HepG2 (cell line): ENCODE measurements at regions not wholly inside any gene's neighbourhood (a gene's known extent, or its start where the extent isn't known, plus 50 kb on each side); places are given as distances from the start of the nearest gene placed in this dataset.
A peak's percentile ranks its signal among the peaks of the same experiment; 100 is the strongest.

Source experiments
- CENPX ChIP-seq: sonication (generic); formaldehyde crosslinking; IDR thresholded peaks from 2 replicates; pipeline ENCODE4 v1.9.0; 2021; ENCODE audit warnings: mild to moderate bottlenecking, missing genetic modification reagents, moderate library complexity
- CREM ChIP-seq, 2 experiments: sonication (generic) in 1 of 2; formaldehyde crosslinking in 1 of 2; IDR thresholded peaks; 2 replicates each; pipeline versions ENCODE4 v1.4.0 to v1.6.1; 2016 to 2020; ENCODE audit warnings: antibody characterized with exemption in 1 of 2, mild to moderate bottlenecking in 1 of 2, missing genetic modification reagents in 1 of 2
- GABPA ChIP-seq, 2 experiments: IDR thresholded peaks; 2 replicates each; pipeline ENCODE4 v1.6.1; 2011 to 2016; ENCODE audit warnings: low read depth in 2 of 2, low read length in 1 of 2, missing biosample characterization in 1 of 2, missing genetic modification characterization in 1 of 2
- GABPB1 ChIP-seq: IDR thresholded peaks from 2 replicates; pipeline ENCODE4 v1.6.1; 2016; ENCODE audit warnings: mild to moderate bottlenecking, missing genetic modification reagents, moderate library complexity, missing compliant biosample characterization
- HNRNPK ChIP-seq: fragments of 200-400 bp; formaldehyde crosslinking; IDR thresholded peaks from 2 replicates; pipeline ENCODE4 v1.6.1; 2018; ENCODE audit warnings: low read length, low read depth, moderate library complexity, mild to moderate bottlenecking; ENCODE audit not compliant: poor library complexity, severe bottlenecking
- KDM6A ChIP-seq: IDR thresholded peaks from 2 replicates; pipeline ENCODE4 v1.6.1; 2016; ENCODE audit warnings: low read depth
- KLF13 ChIP-seq: sonication (generic); formaldehyde crosslinking; IDR thresholded peaks from 2 replicates; pipeline ENCODE4 v1.4.0; 2020; ENCODE audit warnings: mild to moderate bottlenecking, missing genetic modification reagents
- KLF15 ChIP-seq: sonication (generic); formaldehyde crosslinking; IDR thresholded peaks from 2 replicates; pipeline ENCODE4 v1.8.1; 2023; ENCODE audit warnings: borderline replicate concordance, mild to moderate bottlenecking, inconsistent platforms, missing genetic modification reagents, mixed read lengths
- MEIS1 ChIP-seq: sonication (generic); formaldehyde crosslinking; IDR thresholded peaks from 2 replicates; pipeline ENCODE4 v1.9.0; 2021; ENCODE audit warnings: mild to moderate bottlenecking, missing genetic modification reagents, moderate library complexity, borderline replicate concordance
- POLR2A ChIP-seq, 2 experiments: IDR thresholded peaks; 2 replicates each; pipeline ENCODE4 v1.6.1; 2011; ENCODE audit warnings: low read depth in 2 of 2, low read length in 2 of 2, mild to moderate bottlenecking in 1 of 2, moderate library complexity in 1 of 2; ENCODE audit not compliant: insufficient read depth in 1 of 2
- RARA ChIP-seq: IDR thresholded peaks from 2 replicates; pipeline ENCODE4 v1.6.1; 2016; ENCODE audit warnings: missing genetic modification reagents, missing compliant biosample characterization
- ZBTB1 ChIP-seq: sonication (generic); formaldehyde crosslinking; IDR thresholded peaks from 2 replicates; pipeline ENCODE4 v1.4.0; 2020; ENCODE audit warnings: missing genetic modification reagents, borderline replicate concordance
- ZGPAT ChIP-seq: IDR thresholded peaks from 2 replicates; pipeline ENCODE4 v1.6.1; 2016; ENCODE audit warnings: mild to moderate bottlenecking
- ZNF136 ChIP-seq: sonication (generic); formaldehyde crosslinking; IDR thresholded peaks from 2 replicates; pipeline ENCODE4 v1.8.1; 2022; ENCODE audit warnings: low read depth, mild to moderate bottlenecking, moderate library complexity, missing genetic modification reagents
- ZNF264 ChIP-seq: sonication (generic); formaldehyde crosslinking; IDR thresholded peaks from 2 replicates; pipeline ENCODE4 v1.4.0; 2020; ENCODE audit warnings: missing genetic modification reagents
- ZNF430 ChIP-seq: sonication (generic); formaldehyde crosslinking; IDR thresholded peaks from 2 replicates; pipeline ENCODE4 v1.9.0; 2021; ENCODE audit warnings: mild to moderate bottlenecking, missing genetic modification reagents
- ZNF619 ChIP-seq: sonication (generic); formaldehyde crosslinking; IDR thresholded peaks from 2 replicates; pipeline ENCODE4 v1.4.0; 2020; ENCODE audit warnings: mild to moderate bottlenecking, missing genetic modification reagents
- ZNF737 ChIP-seq: sonication (generic); formaldehyde crosslinking; IDR thresholded peaks from 2 replicates; pipeline ENCODE4 v1.5.0; 2020; ENCODE audit warnings: missing genetic modification reagents, mild to moderate bottlenecking, borderline replicate concordance
- TF ChIP-seq, protein P1 (sequence below): IDR thresholded peaks from 2 replicates; pipeline ENCODE4 v1.6.1; 2016; ENCODE audit warnings: missing compliant biosample characterization, missing genetic modification reagents, borderline replicate concordance
- TF ChIP-seq, protein P2 (sequence below): IDR thresholded peaks from 2 replicates; pipeline ENCODE4 v1.6.1; 2016; ENCODE audit warnings: control low read depth
- TF ChIP-seq, protein P3 (sequence below): sonication (generic); formaldehyde crosslinking; IDR thresholded peaks from 2 replicates; pipeline ENCODE4 v1.9.0; 2022; ENCODE audit warnings: missing genetic modification reagents, mild to moderate bottlenecking, borderline replicate concordance
- TF ChIP-seq, protein P4 (sequence below): IDR thresholded peaks from 2 replicates; pipeline ENCODE4 v1.6.1; 2012; ENCODE audit warnings: inconsistent platforms

- TF ChIP-seq KLF13 (CRISPR knock-in tag): no peak
- TF ChIP-seq, protein P1, sequence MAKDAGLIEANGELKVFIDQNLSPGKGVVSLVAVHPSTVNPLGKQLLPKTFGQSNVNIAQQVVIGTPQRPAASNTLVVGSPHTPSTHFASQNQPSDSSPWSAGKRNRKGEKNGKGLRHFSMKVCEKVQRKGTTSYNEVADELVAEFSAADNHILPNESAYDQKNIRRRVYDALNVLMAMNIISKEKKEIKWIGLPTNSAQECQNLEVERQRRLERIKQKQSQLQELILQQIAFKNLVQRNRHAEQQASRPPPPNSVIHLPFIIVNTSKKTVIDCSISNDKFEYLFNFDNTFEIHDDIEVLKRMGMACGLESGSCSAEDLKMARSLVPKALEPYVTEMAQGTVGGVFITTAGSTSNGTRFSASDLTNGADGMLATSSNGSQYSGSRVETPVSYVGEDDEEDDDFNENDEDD (CRISPR knock-in tag): peak; percentile 62; the same call in 1 of the 2 replicates
- TF ChIP-seq ZNF619 (CRISPR knock-in tag): 0 out of 2 replicates have a peak, but pooled peaks have one; percentile 36
- TF ChIP-seq ZNF264 (CRISPR knock-in tag): no peak
- TF ChIP-seq, protein P2, sequence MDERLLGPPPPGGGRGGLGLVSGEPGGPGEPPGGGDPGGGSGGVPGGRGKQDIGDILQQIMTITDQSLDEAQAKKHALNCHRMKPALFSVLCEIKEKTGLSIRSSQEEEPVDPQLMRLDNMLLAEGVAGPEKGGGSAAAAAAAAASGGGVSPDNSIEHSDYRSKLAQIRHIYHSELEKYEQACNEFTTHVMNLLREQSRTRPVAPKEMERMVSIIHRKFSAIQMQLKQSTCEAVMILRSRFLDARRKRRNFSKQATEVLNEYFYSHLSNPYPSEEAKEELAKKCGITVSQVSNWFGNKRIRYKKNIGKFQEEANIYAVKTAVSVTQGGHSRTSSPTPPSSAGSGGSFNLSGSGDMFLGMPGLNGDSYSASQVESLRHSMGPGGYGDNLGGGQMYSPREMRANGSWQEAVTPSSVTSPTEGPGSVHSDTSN (CRISPR knock-in tag): no peak
- peak; percentile 41; the same call in 1 of the 2 replicates for TF ChIP-seq GABPB1
- no peak for TF ChIP-seq HNRNPK
- 0 out of 2 replicates have a peak, but pooled peaks have one; percentile 14 for TF ChIP-seq RARA
- 0 out of 2 replicates have a peak, but pooled peaks have one; percentile 20 for TF ChIP-seq CREM (IDR thresholded peaks at IDR 0.05)
- TF ChIP-seq CREM (CRISPR knock-in tag; IDR thresholded peaks at IDR 0.05): no peak
- no peak for TF ChIP-seq GABPA (IDR thresholded peaks at IDR 0.05; ENCODE audit: low read depth, low read length)
- TF ChIP-seq GABPA (CRISPR knock-in tag; IDR thresholded peaks at IDR 0.05; ENCODE audit: low read depth): peak; percentile 42
- TF ChIP-seq ZNF737 (CRISPR knock-in tag): no peak
- TF ChIP-seq ZNF136 (CRISPR knock-in tag): no peak
- TF ChIP-seq ZBTB1 (CRISPR knock-in tag): no peak
- TF ChIP-seq, protein P3, sequence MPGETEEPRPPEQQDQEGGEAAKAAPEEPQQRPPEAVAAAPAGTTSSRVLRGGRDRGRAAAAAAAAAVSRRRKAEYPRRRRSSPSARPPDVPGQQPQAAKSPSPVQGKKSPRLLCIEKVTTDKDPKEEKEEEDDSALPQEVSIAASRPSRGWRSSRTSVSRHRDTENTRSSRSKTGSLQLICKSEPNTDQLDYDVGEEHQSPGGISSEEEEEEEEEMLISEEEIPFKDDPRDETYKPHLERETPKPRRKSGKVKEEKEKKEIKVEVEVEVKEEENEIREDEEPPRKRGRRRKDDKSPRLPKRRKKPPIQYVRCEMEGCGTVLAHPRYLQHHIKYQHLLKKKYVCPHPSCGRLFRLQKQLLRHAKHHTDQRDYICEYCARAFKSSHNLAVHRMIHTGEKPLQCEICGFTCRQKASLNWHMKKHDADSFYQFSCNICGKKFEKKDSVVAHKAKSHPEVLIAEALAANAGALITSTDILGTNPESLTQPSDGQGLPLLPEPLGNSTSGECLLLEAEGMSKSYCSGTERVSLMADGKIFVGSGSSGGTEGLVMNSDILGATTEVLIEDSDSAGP (CRISPR knock-in tag): no peak
- TF ChIP-seq ZGPAT (CRISPR knock-in tag): no peak
- no peak for TF ChIP-seq CENPX
- no peak for TF ChIP-seq ZNF430 (CRISPR knock-in tag)
- no peak for TF ChIP-seq KDM6A
- no peak for TF ChIP-seq POLR2A (IDR thresholded peaks at IDR 0.05; ENCODE audit: insufficient read depth in 1 of 2, low read depth in 2 of 2, low read length in 2 of 2)
- TF ChIP-seq KLF15 (CRISPR knock-in tag): no peak
- TF ChIP-seq MEIS1 (CRISPR knock-in tag): no peak
- TF ChIP-seq, protein P4, sequence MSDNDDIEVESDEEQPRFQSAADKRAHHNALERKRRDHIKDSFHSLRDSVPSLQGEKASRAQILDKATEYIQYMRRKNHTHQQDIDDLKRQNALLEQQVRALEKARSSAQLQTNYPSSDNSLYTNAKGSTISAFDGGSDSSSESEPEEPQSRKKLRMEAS: peak; percentile 50; the same call in 1 of the 2 replicates
These were observed 51.6 kb upstream of the LCTL start (continued) for GRCh38 chr15:66617137-66618090.
